Epithelial cell of prostate (primary cell): ENCODE measurements at regions not wholly inside any gene's neighbourhood (a gene's known extent, or its start where the extent isn't known, plus 50 kb on each side); places are given as distances from the start of the nearest gene placed in this dataset.
"Not testable (repeated sequence)": the region's sequence is repeated elsewhere in the genome, so short reads cannot be mapped to it uniquely, and the experiment has no call there.

Experiments used
- DNase-seq: peaks from one replicate; pipeline ENCODE4 v3.0.0-alpha.2; 2011; ENCODE audit warnings: low read depth, low spot score
- H3K27ac ChIP-seq: fragments of 450-650 bp; 2 replicates; pipeline ENCODE4 v1.5.1; 2017; ENCODE audit warnings: mild to moderate bottlenecking

DNA sequence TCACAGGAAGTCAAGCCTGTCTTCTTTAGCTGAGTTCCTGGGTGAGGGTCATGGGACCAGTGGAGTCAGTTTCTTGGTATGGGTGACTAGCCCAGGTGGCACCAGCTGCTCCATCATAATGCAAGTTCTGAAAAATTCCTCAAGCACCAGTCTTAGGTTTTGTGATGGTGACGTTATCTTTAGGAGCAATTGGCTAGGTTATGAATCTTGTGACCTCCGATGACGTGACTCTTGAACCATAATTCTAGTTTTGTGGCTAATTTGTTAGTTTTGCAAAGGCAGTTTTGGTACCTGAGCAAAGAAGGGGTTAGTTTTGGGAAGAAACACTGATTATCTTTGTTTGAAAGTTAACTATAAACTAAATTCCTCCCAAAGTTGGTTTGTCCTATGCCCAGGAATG lies 608.4 kb downstream of the VGLL3 start:
- DNase-seq: no peak
- no peak overlapping the region for H3K27ac ChIP-seq

DNA sequence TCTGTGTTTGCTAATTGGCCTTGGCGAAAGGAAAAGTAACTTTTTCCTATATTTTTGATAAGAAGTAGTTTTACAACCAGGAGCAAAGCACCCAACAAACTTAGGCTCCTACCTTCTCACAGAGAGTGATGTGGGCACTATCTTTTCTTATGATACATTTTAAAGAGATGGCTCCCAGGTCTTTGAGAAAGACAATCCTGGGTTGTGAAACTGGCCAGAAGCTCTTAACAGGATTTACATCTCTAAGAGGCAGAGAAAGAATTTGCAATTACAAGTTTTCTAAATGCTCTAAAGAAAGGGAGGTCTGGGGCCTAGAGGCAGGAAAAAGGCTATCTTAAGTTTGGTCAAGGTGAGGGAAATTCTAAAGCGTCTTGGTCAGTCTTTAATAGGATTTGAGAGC lies 609.7 kb downstream of the VGLL3 start:
- no peak for DNase-seq
- no peak overlapping the region for H3K27ac ChIP-seq

- no peak for DNase-seq
- H3K27ac ChIP-seq: no peak overlapping the region
These were observed 611.7 kb downstream of the VGLL3 start for GRCh38 chr3:86379280-86379679.

- DNase-seq: no peak
- H3K27ac ChIP-seq: no peak overlapping the region
These were observed 612.1 kb downstream of the VGLL3 start for GRCh38 chr3:86378829-86379228.

DNA sequence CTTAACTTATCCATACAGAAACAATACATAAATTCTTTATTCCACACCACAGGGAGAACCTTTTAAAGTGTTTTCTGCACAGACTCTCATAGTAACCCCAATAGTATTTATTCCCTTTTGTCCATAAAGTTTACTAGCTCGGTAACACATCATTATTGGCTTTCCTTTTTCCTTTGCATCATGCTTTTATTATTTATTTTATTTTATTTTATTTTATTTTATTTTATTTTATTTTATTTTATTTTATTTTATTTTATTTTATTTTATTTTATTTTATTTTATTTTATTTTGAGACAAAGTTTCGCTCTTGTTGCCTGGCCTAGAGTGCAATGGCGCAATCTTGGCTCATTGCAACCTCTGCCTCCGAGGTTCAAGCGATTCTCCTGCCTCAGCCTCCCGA lies 655.4 kb downstream of the VGLL3 start:
- not testable (repeated sequence) for DNase-seq, H3K27ac ChIP-seq

GRCh38 chr3:86333636-86334035 lies 657.3 kb downstream of the VGLL3 start:
- no peak for DNase-seq
- no peak overlapping the region for H3K27ac ChIP-seq

DNA sequence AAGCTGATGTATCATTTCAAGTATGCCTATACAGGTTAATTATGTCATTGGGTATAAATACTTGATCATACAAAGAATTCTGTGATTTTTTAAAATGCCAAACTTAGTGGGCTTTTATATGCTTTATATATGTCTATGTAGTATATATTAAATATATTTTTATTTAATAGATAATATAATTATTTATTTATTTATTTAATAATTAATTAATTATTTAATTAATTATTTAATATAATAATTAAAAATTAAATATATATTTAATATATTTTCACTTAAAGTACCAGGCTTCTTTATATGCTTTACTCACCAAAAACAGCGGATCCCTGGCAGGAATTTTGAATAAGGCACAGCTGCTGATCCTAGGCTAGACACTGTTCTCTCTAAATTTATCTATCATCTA lies 687.0 kb downstream of the VGLL3 start:
- DNase-seq: no peak
- H3K27ac ChIP-seq: no peak overlapping the region

DNA sequence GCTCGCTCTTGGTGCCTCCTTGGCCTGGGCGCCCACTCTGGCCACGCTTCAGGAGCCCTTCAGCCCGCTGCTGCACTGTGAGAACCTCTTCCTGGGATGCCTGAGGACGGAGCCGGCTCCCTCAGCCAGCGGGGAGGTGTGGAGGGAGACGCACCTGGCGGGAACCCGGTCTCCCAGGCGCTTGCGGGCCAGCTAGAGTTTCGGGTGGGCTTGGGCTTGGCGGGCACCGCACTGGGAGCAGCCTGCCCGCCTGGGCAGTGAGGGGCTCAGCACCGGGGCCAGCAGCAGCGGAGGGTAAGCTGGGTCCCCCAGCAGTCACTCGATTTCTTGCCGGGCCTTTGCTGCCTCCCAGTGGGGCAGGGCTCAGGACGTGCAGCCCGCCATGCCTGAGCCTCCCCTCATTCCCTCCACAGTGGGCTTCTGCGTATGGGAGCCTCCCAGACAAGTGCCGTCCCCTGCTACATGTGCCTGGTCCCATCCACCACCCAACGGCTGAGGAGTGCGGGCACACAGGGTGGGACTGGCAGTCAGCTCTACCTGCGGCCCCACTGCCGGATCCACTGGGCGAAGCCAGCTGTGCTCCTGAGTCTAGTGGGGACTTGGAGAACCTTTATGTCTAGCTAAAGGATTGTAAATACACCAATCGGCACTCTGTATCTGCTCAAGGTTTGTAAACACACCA lies 708.7 kb downstream of the VGLL3 start:
- no peak overlapping the region for H3K27ac ChIP-seq
- DNase-seq: no peak

DNA sequence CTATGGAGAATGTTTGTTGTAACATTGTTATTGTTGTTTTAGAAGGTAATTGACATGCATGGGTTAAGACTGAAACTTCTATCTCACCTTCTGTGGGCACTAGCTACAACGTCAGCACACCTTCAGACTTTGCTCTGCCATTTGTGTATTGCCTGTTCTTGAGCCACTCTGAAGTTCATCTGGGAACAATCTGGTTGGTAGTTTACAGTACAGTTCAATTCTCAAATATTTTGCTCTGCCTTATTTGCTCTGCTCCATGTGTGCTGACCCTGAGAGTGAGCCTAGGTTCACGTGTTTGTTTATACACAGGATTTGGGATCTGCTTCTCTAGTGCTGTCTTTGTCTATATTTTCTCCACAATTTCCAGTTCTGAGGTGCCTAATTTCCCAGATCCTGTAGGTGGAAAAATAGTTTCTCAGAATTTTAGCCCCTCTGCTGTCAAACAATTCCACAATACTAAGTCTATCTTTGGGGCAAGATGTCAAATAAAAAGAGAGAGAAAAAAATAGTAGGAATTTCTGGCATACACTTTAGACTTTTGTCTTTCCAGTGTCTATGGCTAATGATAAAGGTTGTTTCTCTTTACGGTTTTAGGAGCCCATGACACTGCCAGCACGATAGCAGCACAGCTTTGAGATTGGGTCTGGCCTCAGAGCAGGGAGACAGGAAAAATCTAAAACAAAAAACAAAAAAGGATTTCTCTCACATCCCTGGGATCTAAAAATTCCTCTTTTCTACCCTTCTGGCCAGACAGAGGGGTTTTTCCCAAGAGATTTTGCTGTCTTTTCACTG lies 721.4 kb downstream of the VGLL3 start:
- no peak for DNase-seq
- H3K27ac ChIP-seq: no peak overlapping the region

DNA sequence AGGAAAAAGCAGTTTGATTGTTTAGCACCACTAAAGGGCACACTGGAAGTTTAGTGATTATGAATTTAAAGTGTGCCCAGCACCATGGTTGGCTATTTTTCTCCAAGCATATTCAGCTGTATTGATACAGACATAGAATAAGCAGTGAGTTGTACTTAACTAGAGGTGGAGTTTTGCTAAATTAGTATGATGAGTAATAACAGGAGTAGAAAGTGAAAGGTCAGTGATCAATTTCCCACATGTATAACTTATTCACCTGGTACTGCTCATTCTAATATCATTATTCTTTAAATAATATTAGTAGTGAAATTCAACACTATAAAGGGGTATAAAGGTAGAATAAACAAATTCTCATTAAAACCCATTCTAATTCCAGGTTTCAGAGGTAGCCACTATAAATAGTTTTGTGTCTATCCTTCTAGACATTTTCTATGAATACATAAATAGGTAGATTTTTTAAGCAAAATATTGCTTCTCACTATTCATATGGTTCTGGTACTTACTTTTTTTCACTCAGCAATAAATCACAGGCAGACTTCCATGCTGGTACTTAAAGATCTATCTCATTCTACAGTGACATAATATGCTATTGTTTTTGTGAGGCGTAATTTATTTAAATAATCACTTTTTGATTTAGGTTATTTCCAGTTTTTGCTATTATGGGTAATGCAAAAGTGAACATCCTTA lies 732.9 kb downstream of the VGLL3 start:
- H3K27ac ChIP-seq: no peak overlapping the region
- no peak for DNase-seq

DNA sequence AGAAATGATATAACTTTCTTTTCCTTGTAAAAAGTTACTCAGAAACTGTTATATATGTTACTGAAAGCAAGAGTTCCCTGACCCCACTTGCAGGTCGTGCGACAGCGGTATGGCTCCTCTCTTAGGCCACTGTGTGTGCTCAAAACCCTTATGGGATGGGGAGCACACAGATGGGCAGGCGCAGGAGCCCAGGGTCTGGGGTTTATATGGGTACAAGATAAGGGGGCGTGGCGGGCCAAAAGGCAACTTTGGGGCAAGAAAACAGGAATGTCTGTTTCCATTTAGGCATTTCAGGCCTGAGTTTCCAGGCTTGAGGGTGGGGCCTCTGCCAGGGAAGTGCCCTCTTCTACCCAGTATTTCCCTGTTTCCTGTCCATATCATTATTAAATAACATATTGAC lies 736.5 kb downstream of the VGLL3 start:
- H3K27ac ChIP-seq: no peak overlapping the region
- DNase-seq: no peak

DNA sequence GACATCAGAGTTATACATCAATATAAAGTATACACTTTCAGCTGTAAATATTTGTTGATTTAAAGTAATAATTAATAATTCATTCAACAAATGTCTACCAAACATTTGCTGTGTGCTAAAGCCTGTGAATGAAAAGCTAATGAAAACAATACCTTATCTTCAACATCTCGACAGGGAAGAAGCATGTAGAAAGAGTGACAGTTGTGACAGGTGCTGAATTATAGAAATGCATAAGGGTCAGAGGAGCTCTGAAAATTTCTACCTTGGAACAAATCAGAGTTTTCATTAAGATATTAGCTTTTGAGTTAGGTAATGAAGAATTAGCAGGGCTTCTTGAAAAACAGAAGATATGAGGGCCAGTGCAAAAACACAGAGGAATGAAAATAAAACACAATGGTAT lies 739.2 kb downstream of the VGLL3 start:
- DNase-seq: no peak
- no peak overlapping the region for H3K27ac ChIP-seq

GRCh38 chr3:86249833-86250232 lies 741.1 kb downstream of the VGLL3 start:
- no peak overlapping the region for H3K27ac ChIP-seq
- DNase-seq: no peak

GRCh38 chr3:86245360-86245759 lies 745.6 kb downstream of the VGLL3 start:
- DNase-seq: no peak

DNA sequence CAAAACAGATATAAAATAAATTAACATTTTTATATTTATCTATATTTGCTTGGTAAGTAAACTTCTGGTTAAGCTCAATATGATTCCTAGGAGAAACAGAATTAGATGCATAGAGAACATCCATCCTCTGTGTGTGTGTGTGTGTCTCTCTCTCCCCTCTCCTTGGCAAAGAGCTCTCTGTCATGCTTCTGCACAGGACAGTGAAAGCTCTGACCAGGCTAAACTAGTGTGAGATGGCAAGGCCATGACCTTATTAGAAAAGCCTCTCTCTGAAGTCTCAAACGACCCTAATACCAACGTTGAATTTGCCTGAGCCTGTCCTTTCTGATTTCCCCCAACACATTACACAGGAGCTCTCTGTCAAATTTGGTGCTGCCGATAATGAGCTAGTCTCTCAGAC lies 746.0 kb downstream of the VGLL3 start:
- no peak overlapping the region for H3K27ac ChIP-seq
- no peak for DNase-seq

More at GRCh38 chr3:86245360-86245759, 745.6 kb downstream of the VGLL3 start:
- no peak overlapping the region for H3K27ac ChIP-seq

DNA sequence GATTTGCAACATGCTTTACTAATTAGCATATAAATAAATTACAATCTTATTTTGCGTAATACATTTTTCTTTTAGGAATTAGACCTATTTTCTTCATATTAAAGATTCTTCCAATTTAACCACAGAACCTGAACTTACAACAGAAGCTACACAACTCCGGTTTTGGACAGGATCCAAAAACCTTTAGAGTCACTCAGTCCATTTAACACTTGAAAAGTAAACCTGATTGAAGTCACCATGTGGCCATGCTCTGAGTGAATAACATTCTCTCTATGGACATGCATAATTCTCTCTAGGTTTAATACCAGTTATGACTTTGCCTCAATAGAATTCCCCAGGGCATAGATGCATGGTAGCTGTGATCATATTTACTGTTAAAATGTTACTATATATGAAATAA lies 751.0 kb downstream of the VGLL3 start:
- DNase-seq: no peak
- H3K27ac ChIP-seq: no peak overlapping the region

- H3K27ac ChIP-seq: no peak overlapping the region
- DNase-seq: no peak
These were observed 756.3 kb downstream of the VGLL3 start for GRCh38 chr3:86234506-86235254.

DNA sequence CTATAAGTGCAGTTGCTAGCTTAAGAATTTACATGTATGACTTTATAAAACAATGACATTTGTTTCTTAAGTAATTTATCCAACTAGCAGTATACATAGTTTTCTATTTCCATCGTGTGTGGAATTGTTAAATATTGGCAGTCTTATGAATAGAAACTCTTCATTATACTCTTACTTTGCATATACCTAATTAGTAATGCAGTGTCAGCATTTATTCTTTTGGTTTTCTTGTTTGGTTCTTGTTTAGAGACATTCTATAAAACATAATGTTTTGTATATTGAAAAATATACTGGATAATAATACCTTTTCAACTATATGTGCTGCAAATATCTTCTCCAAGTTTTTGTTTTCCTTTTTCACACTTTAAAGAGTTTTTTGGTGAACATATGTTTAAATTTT lies 760.2 kb downstream of the VGLL3 start:
- H3K27ac ChIP-seq: no peak overlapping the region
- DNase-seq: no peak

DNA sequence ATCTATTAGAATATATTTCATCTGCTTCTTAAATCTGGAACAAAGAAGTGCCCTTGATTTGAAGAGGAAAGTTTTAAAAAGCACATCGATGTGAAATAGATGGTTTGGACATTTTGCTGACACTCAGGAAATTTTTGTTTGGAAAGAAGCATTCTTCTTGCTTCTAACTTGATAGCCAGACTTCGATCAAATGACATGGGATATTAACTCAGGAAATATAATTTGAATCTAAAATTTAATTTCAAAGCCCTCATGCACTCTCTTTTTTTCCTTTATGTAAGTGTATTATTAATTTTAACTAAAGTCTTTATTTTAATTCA lies 761.2 kb downstream of the VGLL3 start:
- no peak for DNase-seq
- no peak overlapping the region for H3K27ac ChIP-seq

- DNase-seq: no peak
- H3K27ac ChIP-seq: no peak overlapping the region
These were observed 761.7 kb downstream of the VGLL3 start for GRCh38 chr3:86229086-86229774.
